Thymus (tissue), 11 donors: ENCODE measurements at regions not wholly inside any gene's neighbourhood (a gene's known extent, or its start where the extent isn't known, plus 50 kb on each side); places are given as distances from the start of the nearest gene placed in this dataset.
A peak's percentile ranks its signal among the peaks of the same experiment; 100 is the strongest.

ENCODE experiments used
- DNase-seq, 9 donors: peaks; one replicate each; pipeline ENCODE4 v3.0.0-alpha.2; 2013; ENCODE audit warnings: low spot score in 9 of 9, low read depth in 6 of 9, missing footprints in 1 of 9
- H3K27ac ChIP-seq, 2 donors: one replicate each; pipeline ENCODE4 v1.5.1; 2013; ENCODE audit warnings: control low read depth in 1 of 2, low read depth in 1 of 2, low read length in 1 of 2, mild to moderate bottlenecking in 1 of 2, moderate library complexity in 1 of 2
- H3K27me3 ChIP-seq, 2 donors: one replicate each; pipeline ENCODE4 v1.5.1; 2013; ENCODE audit warnings: low read length in 1 of 2; ENCODE audit not compliant: control insufficient read depth in 2 of 2, insufficient read depth in 1 of 2
- H3K36me3 ChIP-seq, 2 donors: one replicate each; pipeline ENCODE4 v1.5.1; 2013; ENCODE audit warnings: low read length in 1 of 2, mild to moderate bottlenecking in 1 of 2, moderate library complexity in 1 of 2; ENCODE audit not compliant: control insufficient read depth in 2 of 2, insufficient read depth in 2 of 2
- H3K4me1 ChIP-seq, 2 donors: one replicate each; pipeline ENCODE4 v1.5.1; 2013; ENCODE audit warnings: low read length in 2 of 2; ENCODE audit not compliant: control insufficient read depth in 2 of 2, insufficient read depth in 2 of 2
- H3K4me3 ChIP-seq, 2 donors: one replicate each; pipeline ENCODE4 v1.5.1; 2013; ENCODE audit warnings: low read length in 2 of 2, control low read depth in 1 of 2, mild to moderate bottlenecking in 1 of 2
- H3K9me3 ChIP-seq, 2 donors: one replicate each; pipeline ENCODE4 v1.5.1; 2013; ENCODE audit warnings: low read length in 1 of 2, mild to moderate bottlenecking in 1 of 2; ENCODE audit not compliant: control insufficient read depth in 2 of 2, insufficient read depth in 1 of 2
- whole genome bisulfite sequencing: extraction: QIAGEN DNeasy Blood & Tissue Kit; methylation state at CpG from one replicate; pipeline ENCODE4 v1.1.7; 2013; 5-methylcytosine and 5-hydroxymethylcytosine counted together
- donor health status: healthy.

DNA sequence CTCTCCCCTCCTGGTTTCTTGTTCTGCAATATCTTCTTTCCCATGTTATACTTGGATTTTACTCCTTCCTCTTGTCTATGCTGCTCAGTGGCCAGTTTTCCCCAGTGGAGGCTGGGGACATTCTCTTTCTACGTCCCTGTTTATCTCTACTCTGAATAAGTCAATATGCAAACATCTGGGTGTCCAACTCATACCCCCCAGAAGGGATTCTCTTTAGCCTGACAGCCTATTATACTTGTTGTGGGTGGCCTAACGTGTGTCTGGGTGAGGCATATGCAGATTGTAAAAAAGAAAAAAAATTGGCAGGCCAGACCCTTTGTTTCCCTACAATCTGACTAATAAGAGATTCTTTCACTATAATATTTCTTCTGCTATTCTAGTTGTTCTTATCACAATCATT lies 134.2 kb upstream of the MAF start:
- Histone ChIP-seq H3K27ac (no peak overlapping the region), H3K27me3 (no peaks in the 10 kb centered on the region), H3K4me1 (no peaks in the 10 kb centered on the region), H3K4me3 (no peak overlapping the region), H3K36me3 (no peaks in the 10 kb centered on the region), H3K9me3 (no peaks in the 10 kb centered on the region)
- DNase-seq: no peak
- 95% methylated on average over 2 of the region's 2 CpGs for WGBS

- 97% methylated on average over 2 of the region's 2 CpGs for WGBS
- no peak for DNase-seq
- Histone ChIP-seq H3K9me3 (no peaks in the 10 kb centered on the region), H3K4me1 (no peaks in the 10 kb centered on the region), H3K4me3 (no peak overlapping the region), H3K27me3 (no peaks in the 10 kb centered on the region), H3K27ac (no peak overlapping the region), H3K36me3 (no peaks in the 10 kb centered on the region)
These were observed 128.3 kb upstream of the MAF start for GRCh38 chr16:79728923-79729240.

DNA sequence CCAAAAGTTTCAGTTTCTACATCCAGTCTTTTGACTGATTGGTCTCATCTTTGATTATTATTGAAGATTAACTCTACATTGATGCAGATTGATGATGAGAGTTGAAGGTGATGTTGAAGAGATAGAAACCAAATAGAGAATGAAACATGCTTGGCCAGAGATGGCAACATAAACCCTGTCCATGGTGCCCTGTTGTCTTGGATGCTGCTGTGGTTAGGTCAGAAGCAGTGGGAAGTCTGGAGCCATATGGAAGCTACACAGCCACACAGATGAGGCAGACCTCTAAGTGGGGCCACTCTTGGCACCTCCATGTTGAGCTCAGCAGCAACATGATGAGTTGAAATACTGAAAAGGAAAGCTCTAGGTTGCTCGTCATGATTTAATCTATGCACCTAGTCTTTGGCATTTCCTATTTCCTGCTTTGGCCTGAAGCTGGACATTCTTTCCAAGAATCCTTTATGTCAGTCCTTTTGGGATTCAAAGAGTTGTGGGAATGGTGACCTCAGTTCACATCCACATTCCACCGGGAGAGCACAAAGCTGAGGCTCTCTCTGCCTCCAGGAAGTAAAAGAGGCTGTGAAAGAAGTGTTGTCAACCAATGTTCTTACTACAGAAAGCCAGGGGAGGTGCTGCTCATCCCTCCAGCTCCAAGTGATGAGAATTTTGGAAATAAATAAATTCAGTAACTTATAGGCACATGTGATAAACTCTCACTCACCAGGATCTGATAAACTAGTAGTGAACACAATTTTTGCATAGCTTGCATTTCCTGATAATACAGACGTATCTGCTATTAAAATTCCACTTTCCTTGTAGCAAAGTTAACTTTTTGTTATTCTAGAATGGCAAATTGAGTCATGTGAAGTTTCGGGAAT lies 127.7 kb upstream of the MAF start:
- Histone ChIP-seq H3K36me3 (no peaks in the 10 kb centered on the region), H3K27me3 (no peaks in the 10 kb centered on the region), H3K9me3 (no peaks in the 10 kb centered on the region), H3K4me1 (no peaks in the 10 kb centered on the region), H3K27ac (no peak overlapping the region), H3K4me3 (no peak overlapping the region)
- WGBS: 94% methylated on average over 4 of the region's 4 CpGs
- DNase-seq: no peak

- H3K27ac ChIP-seq: no peak overlapping the region
- no peaks in the 10 kb centered on the region for H3K9me3 ChIP-seq
- DNase-seq: no peak
- no peaks in the 10 kb centered on the region for H3K27me3 ChIP-seq
- H3K4me3 ChIP-seq: no peak overlapping the region
- no peaks in the 10 kb centered on the region for H3K36me3 ChIP-seq
- no peaks in the 10 kb centered on the region for H3K4me1 ChIP-seq
These were observed 126.4 kb upstream of the MAF start for GRCh38 chr16:79726902-79727301.

GRCh38 chr16:79725051-79725450 lies 124.5 kb upstream of the MAF start:
- Histone ChIP-seq H3K4me1 (no peaks in the 10 kb centered on the region), H3K4me3 (no peak overlapping the region), H3K27me3 (no peaks in the 10 kb centered on the region), H3K9me3 (no peaks in the 10 kb centered on the region), H3K36me3 (no peaks in the 10 kb centered on the region), H3K27ac (no peak overlapping the region)
- no peak for DNase-seq
- 94% methylated on average over 4 of the region's 4 CpGs for WGBS

GRCh38 chr16:79723583-79724168 lies 123.1 kb upstream of the MAF start:
- Histone ChIP-seq H3K36me3 (no peaks in the 10 kb centered on the region), H3K27me3 (no peaks in the 10 kb centered on the region), H3K9me3 (no peaks in the 10 kb centered on the region), H3K4me1 (no peaks in the 10 kb centered on the region), H3K4me3 (no peak overlapping the region), H3K27ac (no peak overlapping the region)
- DNase-seq: no peak
- 97% methylated on average over 8 of the region's 8 CpGs for WGBS

GRCh38 chr16:79721270-79721669 lies 120.7 kb upstream of the MAF start:
- WGBS: 93% methylated on average over 6 of the region's 6 CpGs
- DNase-seq: no peak
- Histone ChIP-seq H3K4me3 (no peak overlapping the region), H3K4me1 (peaks cover 3 to 11% of the 10 kb centered on the region in 2 donors), H3K27me3 (no peaks in the 10 kb centered on the region), H3K27ac (no peak overlapping the region), H3K9me3 (no peaks in the 10 kb centered on the region), H3K36me3 (no peaks in the 10 kb centered on the region)

DNA sequence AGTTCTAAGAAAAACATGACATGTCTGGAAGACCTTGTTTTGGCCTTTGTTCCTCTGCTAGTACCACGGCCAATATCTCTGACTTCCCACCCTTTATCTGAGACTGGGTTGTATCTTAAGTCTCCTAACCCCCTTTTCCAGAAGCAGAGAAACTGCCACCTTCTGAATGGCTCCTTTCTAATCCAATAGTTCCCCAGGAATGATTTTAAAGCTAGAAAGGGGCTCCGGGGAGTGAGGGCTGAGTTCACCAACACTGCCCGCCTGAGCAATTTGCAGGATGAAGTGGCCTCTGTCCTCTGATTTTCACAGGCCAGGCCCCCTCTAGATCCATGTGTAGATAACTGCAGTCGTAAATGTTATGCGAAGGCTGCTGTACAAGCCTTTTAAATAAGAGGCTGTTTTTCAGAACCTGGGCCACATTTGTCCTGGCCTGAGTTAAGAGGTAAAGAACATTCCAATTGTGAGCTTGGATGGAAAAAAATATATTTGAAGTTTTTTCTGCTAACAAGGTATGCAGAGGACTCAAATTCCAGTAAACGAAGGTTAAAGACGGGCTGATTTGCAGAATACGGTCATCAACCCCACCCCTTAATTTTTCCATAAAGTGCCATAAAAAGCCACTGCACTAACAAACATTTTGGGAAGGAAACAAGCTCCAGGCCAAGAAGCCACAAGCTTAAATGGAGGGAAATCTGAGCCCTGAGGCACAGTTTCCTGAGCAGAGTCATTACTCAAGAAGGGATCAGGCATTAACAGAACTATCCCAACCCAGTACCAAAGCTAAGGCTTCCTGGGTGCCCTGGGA lies 117.0 kb upstream of the MAF start:
- Histone ChIP-seq H3K4me3 (no peak overlapping the region), H3K4me1 (peaks cover 3 to 11% of the 10 kb centered on the region in 2 donors), H3K36me3 (no peaks in the 10 kb centered on the region), H3K27me3 (no peaks in the 10 kb centered on the region), H3K9me3 (no peaks in the 10 kb centered on the region), H3K27ac (peak overlapping the region; percentile 32 to 62)
- WGBS: 83% methylated on average over 8 of the region's 8 CpGs
- DNase-seq: no peak

- DNase-seq: peak in 1 of 9 donors; percentile 13
- Histone ChIP-seq H3K4me3 (no peak overlapping the region), H3K36me3 (no peaks in the 10 kb centered on the region), H3K9me3 (no peaks in the 10 kb centered on the region), H3K27me3 (no peaks in the 10 kb centered on the region), H3K4me1 (peaks cover 3 to 11% of the 10 kb centered on the region in 2 donors), H3K27ac (no peak overlapping the region)
- 29% methylated on average over 7 of the region's 7 CpGs for WGBS
These were observed 116.3 kb upstream of the MAF start for GRCh38 chr16:79716645-79717332.
